Skeletal muscle tissue (tissue), 3 donors: ENCODE measurements at regions not wholly inside any gene's neighbourhood (a gene's known extent, or its start where the extent isn't known, plus 50 kb on each side); places are given as distances from the start of the nearest gene placed in this dataset.

Experiments used
- H3K27ac ChIP-seq: one replicate; pipeline ENCODE4 v1.7.0; 2013; ENCODE audit warnings: mild to moderate bottlenecking, low read depth, low read length, inconsistent platforms
- H3K27me3 ChIP-seq, 3 donors: one replicate each; pipeline ENCODE4 v1.7.0; 2013; ENCODE audit warnings: low read length in 3 of 3; ENCODE audit not compliant: control insufficient read depth in 3 of 3, insufficient read depth in 3 of 3
- H3K36me3 ChIP-seq, 3 donors: one replicate each; pipeline ENCODE4 v1.7.0; 2013; ENCODE audit warnings: low read length in 3 of 3; ENCODE audit not compliant: control insufficient read depth in 3 of 3, insufficient read depth in 3 of 3
- H3K4me1 ChIP-seq, 3 donors: one replicate each; pipeline ENCODE4 v1.7.0; 2013; ENCODE audit warnings: low read length in 3 of 3, mild to moderate bottlenecking in 3 of 3; ENCODE audit not compliant: control insufficient read depth in 3 of 3, insufficient read depth in 3 of 3
- H3K4me3 ChIP-seq, 3 donors: one replicate each; pipeline ENCODE4 v1.7.0; 2013; ENCODE audit warnings: low read length in 3 of 3
- H3K9ac ChIP-seq, 3 donors: one replicate each; pipeline ENCODE4 v1.7.0; 2013; ENCODE audit warnings: low read length in 3 of 3, mild to moderate bottlenecking in 3 of 3, moderate library complexity in 2 of 3, low read depth in 1 of 3
- H3K9me3 ChIP-seq, 3 donors: one replicate each; pipeline ENCODE4 v1.7.0; 2013; ENCODE audit warnings: low read length in 3 of 3; ENCODE audit not compliant: control insufficient read depth in 3 of 3
- donor health status: Osteomylitis.

- Histone ChIP-seq H3K4me1 (no peaks in the 10 kb centered on the region), H3K27me3 (no peaks in the 10 kb centered on the region), H3K36me3 (no peaks in the 10 kb centered on the region), H3K4me3 (no peak overlapping the region), H3K27ac (no peak overlapping the region), H3K9ac (no peak overlapping the region), H3K9me3 (no peaks in the 10 kb centered on the region)
These were observed 112.3 kb upstream of the EEA1 start for GRCh38 chr12:93041416-93041815.

DNA sequence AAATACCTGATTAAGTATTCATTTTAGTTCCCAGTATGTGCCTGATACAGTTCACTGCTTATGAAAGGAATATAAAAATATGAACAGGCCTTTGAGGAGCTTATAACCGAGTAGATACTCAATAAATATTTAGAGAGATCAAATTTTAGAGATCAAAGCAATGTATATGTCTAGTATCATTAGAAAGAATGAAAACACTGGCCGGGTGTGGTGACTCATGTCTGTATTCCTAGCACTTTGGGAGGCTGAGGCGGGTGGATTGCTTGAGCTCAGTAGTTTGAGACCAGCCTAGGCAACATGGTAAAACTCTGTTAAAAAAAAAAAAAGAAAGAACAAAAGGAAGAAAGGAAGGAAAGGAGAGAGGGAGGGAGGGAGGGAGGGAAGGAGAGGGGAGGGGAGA, 113.2 kb upstream of the EEA1 start:
- Histone ChIP-seq H3K27me3 (no peaks in the 10 kb centered on the region), H3K9me3 (no peaks in the 10 kb centered on the region), H3K27ac (no peak overlapping the region), H3K9ac (no peak overlapping the region), H3K36me3 (no peaks in the 10 kb centered on the region), H3K4me1 (no peaks in the 10 kb centered on the region), H3K4me3 (no peak overlapping the region)

GRCh38 chr12:93042684-93043083, 113.6 kb upstream of the EEA1 start:
- H3K4me1 ChIP-seq = no peaks in the 10 kb centered on the region
- H3K36me3 ChIP-seq = no peaks in the 10 kb centered on the region
- no peak overlapping the region for H3K27ac ChIP-seq
- no peak overlapping the region for H3K9ac ChIP-seq
- no peaks in the 10 kb centered on the region for H3K27me3 ChIP-seq
- no peaks in the 10 kb centered on the region for H3K9me3 ChIP-seq
- H3K4me3 ChIP-seq = no peak overlapping the region

DNA sequence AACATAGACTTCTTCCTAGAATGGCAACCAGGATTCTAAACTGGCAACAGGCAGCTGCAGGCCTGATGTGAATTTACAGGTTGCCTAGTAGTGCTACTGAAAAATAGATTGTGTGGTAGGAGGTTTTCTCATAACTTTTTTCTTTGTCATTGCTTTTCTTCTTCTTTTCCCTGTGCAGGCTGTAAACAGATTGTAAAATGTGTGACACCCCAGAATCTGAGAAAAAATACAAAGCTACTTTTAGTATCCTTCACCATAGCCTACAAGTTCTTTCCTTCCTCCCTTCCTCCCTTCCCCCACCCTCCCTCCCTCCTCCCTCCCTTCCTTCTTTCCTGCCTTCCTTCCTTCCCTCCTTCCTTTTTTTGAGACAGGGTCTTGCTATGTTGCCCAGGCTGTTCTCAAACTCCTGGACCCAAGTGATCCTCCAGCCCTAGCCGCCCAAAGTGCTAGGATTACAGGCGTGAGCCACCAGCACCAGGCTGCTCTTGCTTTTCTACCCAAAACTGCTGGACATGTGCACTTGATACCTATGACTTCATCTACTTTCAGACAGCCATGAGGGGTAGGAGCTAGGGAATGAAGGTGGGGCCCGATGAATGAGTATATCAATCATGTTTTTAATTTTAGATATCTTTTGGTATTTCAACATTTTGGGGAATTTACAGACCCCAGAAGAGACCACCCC, 114.2 kb upstream of the EEA1 start:
- Histone ChIP-seq H3K4me3 (no peak overlapping the region), H3K9ac (no peak overlapping the region), H3K27ac (no peak overlapping the region), H3K4me1 (no peaks in the 10 kb centered on the region), H3K9me3 (no peaks in the 10 kb centered on the region), H3K36me3 (no peaks in the 10 kb centered on the region), H3K27me3 (no peaks in the 10 kb centered on the region)

DNA sequence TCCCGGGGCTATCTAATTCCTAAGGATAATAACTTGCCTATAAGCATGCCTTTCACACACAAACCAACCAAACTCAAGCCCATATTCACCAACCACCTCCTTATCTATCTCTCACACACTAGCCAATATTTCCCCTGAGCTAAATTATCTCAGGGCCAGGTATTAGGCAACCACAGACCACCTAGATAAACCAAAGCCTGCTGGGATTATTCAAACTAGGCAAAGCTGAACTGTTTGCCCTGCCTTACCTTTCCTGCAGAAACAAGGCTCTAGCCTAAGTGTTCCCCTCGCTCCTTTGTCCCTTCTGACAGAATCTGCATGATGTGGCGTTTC, 114.7 kb upstream of the EEA1 start:
- Histone ChIP-seq H3K4me3 (no peak overlapping the region), H3K4me1 (no peaks in the 10 kb centered on the region), H3K27ac (no peak overlapping the region), H3K27me3 (no peaks in the 10 kb centered on the region), H3K9ac (no peak overlapping the region), H3K36me3 (no peaks in the 10 kb centered on the region), H3K9me3 (no peaks in the 10 kb centered on the region)

DNA sequence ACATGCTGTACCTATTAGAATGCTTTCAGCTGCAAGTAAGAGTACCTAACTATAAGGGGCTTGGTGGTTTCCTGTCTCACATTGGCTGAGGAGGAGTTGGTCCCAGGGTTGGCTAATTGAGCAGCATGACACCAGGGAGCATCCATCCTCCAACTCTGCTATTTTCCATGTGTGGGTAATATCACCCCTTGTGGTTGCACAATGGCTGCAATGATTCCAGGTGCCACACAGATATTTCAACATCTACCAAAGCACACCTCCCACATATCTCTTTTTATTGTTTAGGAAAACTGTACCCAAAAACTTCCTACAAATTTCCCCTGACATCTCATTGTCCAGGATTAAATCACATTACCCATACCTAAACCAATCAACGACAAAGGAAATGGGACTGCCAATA, 118.0 kb upstream of the EEA1 start:
- H3K4me1 ChIP-seq = peaks cover 0 to 15% (median 6%) of the 10 kb centered on the region in 3 donors
- H3K9me3 ChIP-seq = no peaks in the 10 kb centered on the region
- no peak overlapping the region for H3K9ac ChIP-seq
- no peaks in the 10 kb centered on the region for H3K36me3 ChIP-seq
- no peak overlapping the region for H3K27ac ChIP-seq
- H3K27me3 ChIP-seq = no peaks in the 10 kb centered on the region
- no peak overlapping the region for H3K4me3 ChIP-seq

- Histone ChIP-seq H3K9me3 (no peaks in the 10 kb centered on the region), H3K36me3 (no peaks in the 10 kb centered on the region)
These were observed 119.6 kb upstream of the EEA1 start for GRCh38 chr12:93048656-93049055.

DNA sequence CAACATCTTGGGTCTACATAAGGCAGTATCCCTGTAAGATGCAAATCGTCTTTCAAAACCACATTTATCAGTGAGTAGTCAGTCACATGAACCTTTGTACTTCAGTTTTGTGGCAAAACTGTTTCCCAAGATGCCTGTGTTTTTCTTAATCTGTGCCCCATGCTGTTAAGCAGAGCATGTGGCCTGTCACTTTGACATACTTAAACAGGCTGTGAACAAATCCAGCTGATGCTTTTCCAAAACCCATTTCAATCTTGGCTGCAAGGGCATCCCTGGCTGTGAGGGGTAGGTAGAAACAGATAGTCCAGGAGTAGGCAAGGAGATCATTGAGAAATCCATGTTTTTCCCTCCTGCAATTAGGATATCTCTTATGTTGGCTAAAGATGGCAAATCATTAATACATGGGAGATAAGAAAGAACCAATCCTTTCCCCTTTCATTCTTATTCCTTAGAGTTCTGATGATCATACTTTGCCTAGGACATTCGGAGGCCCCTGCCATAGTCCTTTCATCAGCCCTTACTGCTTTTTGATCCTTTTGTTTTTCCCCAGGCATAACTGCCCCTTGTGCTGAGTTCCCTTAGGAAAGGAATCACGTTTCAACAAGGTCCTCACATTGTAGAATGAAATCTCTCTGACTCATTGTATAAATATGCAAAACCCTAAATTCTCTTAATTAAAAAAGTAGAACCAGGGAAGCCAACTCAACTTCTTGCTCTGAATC, 121.1 kb upstream of the EEA1 start:
- Histone ChIP-seq H3K27ac (peak overlapping the region; percentile 4), H3K9me3 (no peaks in the 10 kb centered on the region), H3K4me1 (peaks cover 0 to 15% (median 6%) of the 10 kb centered on the region in 3 donors), H3K36me3 (no peaks in the 10 kb centered on the region), H3K27me3 (no peaks in the 10 kb centered on the region), H3K4me3 (no peak overlapping the region), H3K9ac (no peak overlapping the region)

More at GRCh38 chr12:93048656-93049055, 119.6 kb upstream of the EEA1 start:
- H3K27me3 ChIP-seq = no peaks in the 10 kb centered on the region
- no peak overlapping the region for H3K4me3 ChIP-seq
- no peak overlapping the region for H3K9ac ChIP-seq
- no peak overlapping the region for H3K27ac ChIP-seq
- H3K4me1 ChIP-seq = peaks cover 0 to 15% (median 6%) of the 10 kb centered on the region in 3 donors

DNA sequence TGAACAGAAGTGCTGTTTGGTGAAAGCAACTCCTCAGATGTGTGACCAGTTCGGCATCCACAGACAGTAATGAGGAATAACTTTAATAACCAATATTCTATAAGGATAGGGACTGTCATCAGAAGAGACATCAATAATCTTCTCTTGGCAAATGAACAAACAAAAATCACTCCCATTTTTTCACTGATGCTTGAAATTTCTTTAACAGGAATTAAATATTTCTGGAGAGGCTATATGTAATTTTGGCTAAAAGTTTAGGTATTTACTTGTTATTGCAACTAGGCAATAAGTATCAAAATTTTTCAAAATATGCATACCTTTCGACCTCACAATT, 121.6 kb upstream of the EEA1 start:
- Histone ChIP-seq H3K4me1 (peaks cover 0 to 15% (median 6%) of the 10 kb centered on the region in 3 donors), H3K27ac (no peak overlapping the region), H3K9me3 (no peaks in the 10 kb centered on the region), H3K9ac (no peak overlapping the region), H3K36me3 (no peaks in the 10 kb centered on the region), H3K27me3 (no peaks in the 10 kb centered on the region), H3K4me3 (no peak overlapping the region)

DNA sequence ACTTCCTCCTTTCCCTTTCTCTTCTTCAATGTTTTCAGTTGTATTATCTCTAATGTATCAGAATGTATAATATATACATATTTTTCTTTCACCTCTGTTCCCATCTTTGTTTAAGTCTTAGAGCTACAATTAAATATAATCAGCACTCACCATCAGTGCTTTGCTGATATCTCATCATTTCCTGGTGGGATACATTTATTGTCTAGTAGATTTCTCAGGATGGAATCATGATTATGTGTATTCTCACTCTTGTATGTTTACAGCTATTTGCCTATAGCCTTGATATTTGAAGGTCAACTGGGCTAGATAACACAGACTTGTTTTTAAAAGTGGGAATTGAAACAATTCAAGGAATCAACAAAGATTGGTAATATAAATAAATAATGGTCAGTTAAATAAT, 124.9 kb upstream of the EEA1 start:
- Histone ChIP-seq H3K4me3 (no peak overlapping the region), H3K27ac (no peak overlapping the region), H3K27me3 (no peaks in the 10 kb centered on the region), H3K9ac (no peak overlapping the region), H3K36me3 (no peaks in the 10 kb centered on the region), H3K4me1 (peaks cover 0 to 15% (median 6%) of the 10 kb centered on the region in 3 donors), H3K9me3 (no peaks in the 10 kb centered on the region)
